BJ (cell line): ENCODE measurements at regions not wholly inside any gene's neighbourhood (a gene's known extent, or its start where the extent isn't known, plus 50 kb on each side); places are given as distances from the start of the nearest gene placed in this dataset.

Experiments used
- CTCF ChIA-PET: fragments of 350-600 bp; formaldehyde crosslinking; extraction: SDS; loops from one replicate; lab custom pipeline; 2021; ENCODE audit warnings: antibody characterized with exemption, inconsistent platforms; lab: Yijun Ruan, JAX
- POLR2A ChIA-PET: fragments of 300-600 bp; sonication (Branson Sonifier 250); formaldehyde crosslinking; extraction: SDS; loops from one replicate; lab custom pipeline; 2021; ENCODE audit warnings: antibody characterized with exemption; lab: Charles Lee
- DNase-seq: peaks from one replicate; pipeline ENCODE4 v3.0.0-alpha.2; 2011; ENCODE audit warnings: low read depth
- H3K27me3 ChIP-seq: 2 replicates; pipeline ENCODE4 v1.6.0; 2011; ENCODE audit warnings: low read length; ENCODE audit not compliant: control insufficient read depth, insufficient read depth
- H3K36me3 ChIP-seq: 2 replicates; pipeline ENCODE4 v1.5.1; 2011; ENCODE audit warnings: low read length; ENCODE audit not compliant: control insufficient read depth, insufficient read depth
- H3K4me3 ChIP-seq: 2 replicates; pipeline ENCODE4 v1.5.1; 2011; ENCODE audit warnings: low read depth, mild to moderate bottlenecking, control low read depth, low read length
- TF ChIP-seq, protein P1 (sequence below): IDR thresholded peaks from 2 replicates; pipeline ENCODE4 v1.5.1; 2011; ENCODE audit warnings: low read depth, mild to moderate bottlenecking, control low read depth, inconsistent platforms, low read length, moderate library complexity; ENCODE audit not compliant: insufficient read depth

DNA sequence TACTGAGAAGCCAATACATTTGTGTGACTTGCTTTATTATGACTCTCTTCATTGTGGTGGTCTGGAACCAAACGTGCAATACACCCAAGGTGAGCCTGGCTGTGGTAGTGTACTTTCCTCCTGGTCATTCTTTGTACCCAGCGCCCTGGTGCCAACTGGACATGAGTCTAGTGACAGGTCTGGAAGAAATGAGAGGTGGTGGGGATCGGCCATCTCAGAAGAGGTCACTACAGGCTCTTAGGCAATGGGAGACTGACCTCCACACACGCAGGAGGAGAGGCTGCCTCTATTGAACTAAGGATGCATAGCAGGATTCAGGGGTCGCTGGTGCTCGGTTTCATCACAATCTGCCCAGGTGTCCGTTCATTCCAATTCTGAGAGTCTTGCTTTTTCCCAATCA is 56.4 kb upstream of the RTL6 start:
- DNase-seq: no peak
- H3K27me3 ChIP-seq: 0 out of 2 replicates have a peak, but pooled peaks cover 2% of the 10 kb centered on the region
- TF ChIP-seq, protein P1, sequence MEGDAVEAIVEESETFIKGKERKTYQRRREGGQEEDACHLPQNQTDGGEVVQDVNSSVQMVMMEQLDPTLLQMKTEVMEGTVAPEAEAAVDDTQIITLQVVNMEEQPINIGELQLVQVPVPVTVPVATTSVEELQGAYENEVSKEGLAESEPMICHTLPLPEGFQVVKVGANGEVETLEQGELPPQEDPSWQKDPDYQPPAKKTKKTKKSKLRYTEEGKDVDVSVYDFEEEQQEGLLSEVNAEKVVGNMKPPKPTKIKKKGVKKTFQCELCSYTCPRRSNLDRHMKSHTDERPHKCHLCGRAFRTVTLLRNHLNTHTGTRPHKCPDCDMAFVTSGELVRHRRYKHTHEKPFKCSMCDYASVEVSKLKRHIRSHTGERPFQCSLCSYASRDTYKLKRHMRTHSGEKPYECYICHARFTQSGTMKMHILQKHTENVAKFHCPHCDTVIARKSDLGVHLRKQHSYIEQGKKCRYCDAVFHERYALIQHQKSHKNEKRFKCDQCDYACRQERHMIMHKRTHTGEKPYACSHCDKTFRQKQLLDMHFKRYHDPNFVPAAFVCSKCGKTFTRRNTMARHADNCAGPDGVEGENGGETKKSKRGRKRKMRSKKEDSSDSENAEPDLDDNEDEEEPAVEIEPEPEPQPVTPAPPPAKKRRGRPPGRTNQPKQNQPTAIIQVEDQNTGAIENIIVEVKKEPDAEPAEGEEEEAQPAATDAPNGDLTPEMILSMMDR: no peak
- no peaks in the 10 kb centered on the region for H3K36me3 ChIP-seq
- ChIA-PET CTCF (interaction anchor here (0.8 kb wide), 1 partner anchor 10 kb away, joined by 3 read pairs; no protein-coding TSS in a partner anchor), POLR2A (no interaction called here)
- no peak overlapping the region for H3K4me3 ChIP-seq

DNA sequence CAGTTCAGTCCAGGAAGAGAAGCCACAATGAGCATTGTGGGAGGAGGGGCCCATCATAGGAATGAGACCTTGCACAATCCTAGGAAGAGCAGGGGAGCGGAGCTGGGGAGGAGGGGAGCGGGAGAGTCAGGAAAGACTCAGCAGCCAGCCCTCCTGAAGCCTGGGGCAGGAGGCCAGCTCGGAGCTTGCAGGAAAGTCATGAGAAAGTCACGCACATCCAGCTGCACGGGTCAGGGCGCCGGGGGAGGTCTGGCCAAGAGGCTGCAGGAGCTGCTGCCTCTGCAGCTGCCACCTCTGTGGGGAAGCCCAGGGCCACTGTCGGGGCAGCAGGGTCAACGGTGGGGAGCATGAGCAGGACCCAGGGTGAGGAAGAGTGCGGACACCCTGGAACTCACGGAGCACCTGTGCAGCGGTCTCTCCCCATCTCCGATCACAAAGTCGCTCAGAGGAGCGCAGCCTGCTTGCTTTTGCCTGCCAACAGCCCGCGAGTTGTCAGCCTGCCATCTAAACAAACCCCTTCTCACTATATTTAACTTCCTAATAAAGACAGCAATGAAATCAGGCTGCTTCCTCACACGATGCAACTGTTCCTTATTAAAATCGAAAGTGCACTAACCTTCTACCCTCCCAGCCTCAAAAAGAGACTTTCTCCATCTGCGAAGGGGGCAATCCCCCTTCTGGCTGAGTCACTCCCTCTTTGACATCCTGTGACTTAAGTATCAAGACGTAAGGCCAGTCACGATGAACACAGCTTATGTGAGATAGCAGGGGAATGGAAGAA is 52.9 kb upstream of the RTL6 start:
- H3K36me3 ChIP-seq: no peaks in the 10 kb centered on the region
- DNase-seq: peak; percentile 78
- CTCF ChIA-PET: interaction anchor here (1.3 to 1.9 kb wide), 2 partner anchors 16 to 558 kb away, joined by 3 to 7 read pairs; no protein-coding TSS in a partner anchor
- 0 out of 2 replicates have a peak, but pooled peaks cover 2% of the 10 kb centered on the region for H3K27me3 ChIP-seq
- TF ChIP-seq, protein P1: no peak
- peak overlapping the region; percentile 33 for H3K4me3 ChIP-seq
- POLR2A ChIA-PET: no interaction called here

DNA sequence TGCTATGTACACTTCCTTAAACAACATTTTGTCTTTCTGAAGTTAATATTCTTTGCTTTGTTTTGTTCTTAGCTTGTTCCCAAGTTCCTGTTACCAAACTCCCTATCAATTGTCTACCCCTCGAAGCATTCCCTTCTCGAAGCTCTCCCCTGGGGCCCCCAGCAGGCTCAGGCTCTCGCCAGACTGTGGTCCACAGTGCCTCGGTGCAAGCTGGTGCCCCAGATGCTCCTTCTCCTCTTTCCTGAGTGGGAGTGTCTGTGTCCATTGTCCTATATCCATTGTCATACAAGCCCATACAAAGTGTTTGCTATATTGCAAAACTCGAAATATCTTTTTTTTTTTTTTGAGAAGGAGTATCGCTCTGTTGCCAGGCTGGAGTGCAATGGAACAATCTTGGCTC is 51.7 kb upstream of the RTL6 start:
- no peaks in the 10 kb centered on the region for H3K36me3 ChIP-seq
- no peak overlapping the region for H3K4me3 ChIP-seq
- POLR2A ChIA-PET: no interaction called here
- CTCF ChIA-PET: interaction anchor here (0.6 to 1.9 kb wide), 3 partner anchors 18 to 556 kb away, joined by 3 to 7 read pairs (median 3); no protein-coding TSS in a partner anchor
- TF ChIP-seq, protein P1: no peak
- H3K27me3 ChIP-seq: no peaks in the 10 kb centered on the region
- no peak for DNase-seq

DNA sequence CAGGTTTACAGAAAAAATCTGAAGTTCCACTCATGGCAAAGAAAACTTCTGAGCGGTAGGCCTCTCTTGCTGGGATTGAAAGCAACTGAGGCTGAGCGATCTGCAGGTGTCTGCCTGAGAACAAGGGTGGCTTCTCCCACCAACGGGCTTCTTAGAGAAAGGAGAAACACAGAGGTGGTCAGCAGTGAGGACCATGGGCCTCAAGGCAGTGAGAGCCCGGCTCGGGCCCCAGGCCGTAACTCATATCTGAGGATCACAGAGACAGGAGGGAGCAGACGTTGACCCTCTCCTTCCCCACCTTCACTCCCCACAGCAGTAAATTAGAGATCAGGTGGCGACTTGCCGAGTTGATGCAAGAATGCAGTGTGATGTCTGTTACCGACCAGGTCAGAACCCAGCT is 50.9 kb upstream of the RTL6 start:
- POLR2A ChIA-PET: no interaction called here
- Histone ChIP-seq H3K4me3 (no peak overlapping the region), H3K36me3 (no peaks in the 10 kb centered on the region), H3K27me3 (no peaks in the 10 kb centered on the region; the same call in 1 of the 2 replicates)
- CTCF ChIA-PET: no interaction called here
- TF ChIP-seq, protein P1: no peak
- DNase-seq: no peak
